Type B pancreatic cell (in vitro differentiated cells): ENCODE measurements at regions not wholly inside any gene's neighbourhood (a gene's known extent, or its start where the extent isn't known, plus 50 kb on each side); places are given as distances from the start of the nearest gene placed in this dataset.

Source experiments
- DNase-seq: peaks from one replicate; pipeline ENCODE4 v3.0.0; 2021; ENCODE audit warnings: mixed read lengths; ENCODE audit not compliant: unreplicated experiment; ENCODE audit errors: extremely low spot score
- H3K27ac Mint-ChIP-seq: 2 replicates; pipeline ENCODE4 v1.8.0; 2021; ENCODE audit warnings: mild to moderate bottlenecking, mixed read lengths
- H3K27me3 Mint-ChIP-seq: 2 replicates; pipeline ENCODE4 v1.8.0; 2021; ENCODE audit warnings: mixed read lengths
- H3K36me3 Mint-ChIP-seq: 2 replicates; pipeline ENCODE4 v1.8.0; 2021; ENCODE audit warnings: mixed read lengths
- H3K4me1 Mint-ChIP-seq: one replicate; pipeline ENCODE4 v1.8.0; 2021; ENCODE audit warnings: mixed read lengths; ENCODE audit not compliant: unreplicated experiment
- H3K4me3 Mint-ChIP-seq: 2 replicates; pipeline ENCODE4 v1.8.0; 2021; ENCODE audit warnings: mild to moderate bottlenecking, mixed read lengths
- H3K9me3 Mint-ChIP-seq: 2 replicates; pipeline ENCODE4 v1.8.0; 2021; ENCODE audit warnings: mixed read lengths
- TF ChIP-seq, protein P1 (sequence below): fragments of 200-600 bp; sonication (generic); conservative IDR thresholded peaks from 2 replicates; pipeline ENCODE4 v1.5.0; 2021; ENCODE audit warnings: antibody characterized with exemption, mild to moderate bottlenecking

DNA sequence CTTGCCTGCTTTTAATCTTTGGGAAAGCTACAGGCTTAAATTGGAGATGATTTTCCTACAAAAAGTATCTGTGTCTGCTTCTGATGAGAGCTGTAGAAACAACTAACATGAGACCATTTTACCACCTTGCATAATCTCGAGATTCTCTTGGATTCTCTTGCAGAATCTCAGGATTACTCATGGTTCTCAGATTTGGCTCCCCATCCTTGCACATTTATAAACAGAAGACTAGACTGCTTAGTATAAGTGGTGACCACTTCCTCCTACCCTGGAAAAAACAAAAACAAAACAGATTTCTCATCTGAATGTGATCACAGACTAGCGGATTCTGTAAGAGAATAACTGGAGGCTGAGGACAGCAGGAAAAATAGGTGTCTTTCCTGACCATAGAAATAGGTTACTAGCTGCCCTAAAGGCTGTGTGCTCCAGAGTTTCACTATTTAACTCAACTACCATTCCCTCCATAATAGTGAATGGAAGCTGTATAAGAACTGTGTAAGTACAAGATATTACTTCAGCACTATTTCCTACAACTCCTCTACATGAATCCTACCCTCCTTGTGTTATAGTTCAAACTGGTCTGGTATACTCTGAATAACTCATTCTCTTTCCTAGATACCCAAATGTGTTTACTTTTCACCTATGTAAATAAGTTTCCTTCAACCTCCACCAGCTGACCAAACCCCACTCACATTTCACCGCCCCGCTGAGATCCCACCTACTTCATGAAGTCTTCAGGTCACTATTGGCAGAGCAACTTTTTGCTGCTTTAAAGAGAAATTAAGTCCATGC is 122.2 kb upstream of the C2CD4B start:
- peaks cover 5% of the 10 kb centered on the region for H3K4me1 Mint-ChIP-seq
- peaks cover 3% of the 10 kb centered on the region for H3K27me3 Mint-ChIP-seq
- H3K9me3 Mint-ChIP-seq: no peaks in the 10 kb centered on the region
- no peak overlapping the region for H3K4me3 Mint-ChIP-seq
- TF ChIP-seq, protein P1, sequence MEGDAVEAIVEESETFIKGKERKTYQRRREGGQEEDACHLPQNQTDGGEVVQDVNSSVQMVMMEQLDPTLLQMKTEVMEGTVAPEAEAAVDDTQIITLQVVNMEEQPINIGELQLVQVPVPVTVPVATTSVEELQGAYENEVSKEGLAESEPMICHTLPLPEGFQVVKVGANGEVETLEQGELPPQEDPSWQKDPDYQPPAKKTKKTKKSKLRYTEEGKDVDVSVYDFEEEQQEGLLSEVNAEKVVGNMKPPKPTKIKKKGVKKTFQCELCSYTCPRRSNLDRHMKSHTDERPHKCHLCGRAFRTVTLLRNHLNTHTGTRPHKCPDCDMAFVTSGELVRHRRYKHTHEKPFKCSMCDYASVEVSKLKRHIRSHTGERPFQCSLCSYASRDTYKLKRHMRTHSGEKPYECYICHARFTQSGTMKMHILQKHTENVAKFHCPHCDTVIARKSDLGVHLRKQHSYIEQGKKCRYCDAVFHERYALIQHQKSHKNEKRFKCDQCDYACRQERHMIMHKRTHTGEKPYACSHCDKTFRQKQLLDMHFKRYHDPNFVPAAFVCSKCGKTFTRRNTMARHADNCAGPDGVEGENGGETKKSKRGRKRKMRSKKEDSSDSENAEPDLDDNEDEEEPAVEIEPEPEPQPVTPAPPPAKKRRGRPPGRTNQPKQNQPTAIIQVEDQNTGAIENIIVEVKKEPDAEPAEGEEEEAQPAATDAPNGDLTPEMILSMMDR: no peak
- no peak overlapping the region for H3K27ac Mint-ChIP-seq
- no peak for DNase-seq
- no peaks in the 10 kb centered on the region for H3K36me3 Mint-ChIP-seq

DNA sequence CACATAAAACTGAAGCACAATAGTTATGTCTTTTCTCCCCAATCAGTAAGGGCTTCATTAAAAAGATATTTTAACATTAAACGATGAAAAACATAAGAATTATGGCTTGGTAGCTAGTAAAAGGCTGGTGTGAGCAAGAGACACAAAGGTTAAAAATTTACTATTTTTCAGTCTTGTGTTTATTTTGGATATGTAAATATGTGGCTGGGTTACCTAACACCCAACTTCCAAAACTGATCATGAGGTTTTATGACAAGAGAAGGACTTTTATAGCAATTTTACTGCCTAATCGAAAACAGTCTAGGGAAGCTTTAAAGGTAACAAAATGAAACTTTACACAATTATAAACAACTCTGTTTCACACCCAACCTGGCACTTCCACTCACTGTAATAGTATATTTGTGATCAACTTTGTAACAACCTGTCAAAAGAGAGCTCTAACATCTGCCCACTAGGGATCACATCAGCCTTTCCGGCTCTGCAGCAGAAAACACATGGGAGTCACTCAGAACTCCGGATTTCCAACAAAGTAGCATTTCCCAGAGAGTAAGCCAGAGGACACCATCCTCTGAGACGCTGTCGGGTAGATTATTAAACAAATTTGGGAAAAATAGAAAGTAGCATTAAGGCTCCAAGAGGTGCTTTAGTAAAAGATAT is 123.4 kb upstream of the C2CD4B start:
- no peaks in the 10 kb centered on the region for H3K36me3 Mint-ChIP-seq
- H3K27me3 Mint-ChIP-seq: peaks cover 3% of the 10 kb centered on the region
- H3K9me3 Mint-ChIP-seq: no peaks in the 10 kb centered on the region
- no peak for DNase-seq
- TF ChIP-seq, protein P1: no peak
- H3K4me3 Mint-ChIP-seq: no peak overlapping the region
- H3K4me1 Mint-ChIP-seq: peaks cover 5% of the 10 kb centered on the region
- no peak overlapping the region for H3K27ac Mint-ChIP-seq

- Mint-ChIP-seq H3K9me3 (peaks cover 5% of the 10 kb centered on the region), H3K4me1 (peaks cover 13% of the 10 kb centered on the region), H3K27me3 (peaks cover under 1% of the 10 kb centered on the region), H3K36me3 (no peaks in the 10 kb centered on the region), H3K27ac (no peak overlapping the region), H3K4me3 (no peak overlapping the region)
- DNase-seq: no peak
- TF ChIP-seq, protein P1: no peak
Observed at GRCh38 chr15:62291262-62291661, 126.2 kb upstream of the C2CD4B start.

DNA sequence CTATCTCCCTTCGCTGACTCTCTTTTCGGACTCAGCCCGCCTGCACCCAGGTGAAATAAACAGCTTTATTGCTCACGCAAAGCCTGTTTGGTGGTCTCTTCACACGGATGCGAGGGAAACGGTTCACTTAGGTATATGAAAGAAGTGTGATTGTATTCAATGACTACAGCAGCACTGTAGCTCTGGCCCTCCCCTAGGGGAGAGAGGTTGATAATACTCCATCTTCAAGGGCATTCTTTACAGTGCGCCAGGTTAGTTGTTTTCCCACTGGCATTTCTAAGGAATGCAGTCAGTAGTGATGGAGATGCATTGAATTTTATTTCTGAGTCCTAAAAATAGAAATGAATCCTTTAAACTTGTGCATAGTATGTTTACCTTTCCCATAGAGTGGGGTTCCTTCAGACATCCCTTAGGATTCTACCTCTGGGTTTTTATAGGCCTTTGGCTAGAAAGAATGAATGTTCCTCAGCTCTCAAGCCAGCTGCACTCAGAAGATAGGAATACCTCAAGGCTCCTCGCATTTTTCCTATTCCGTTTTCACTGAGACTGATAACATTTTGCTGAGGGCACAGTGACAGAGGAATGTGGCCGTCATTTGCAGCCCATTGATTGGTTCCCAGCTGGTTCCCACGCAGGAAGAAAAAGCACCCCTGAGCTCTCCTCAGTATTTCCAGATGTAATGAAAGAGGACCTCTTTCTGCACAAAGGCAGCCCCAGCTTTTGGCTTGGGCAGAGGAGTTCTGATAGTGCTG is 131.8 kb upstream of the C2CD4B start:
- no peaks in the 10 kb centered on the region for H3K36me3 Mint-ChIP-seq
- no peak for DNase-seq
- no peaks in the 10 kb centered on the region for H3K27me3 Mint-ChIP-seq
- H3K27ac Mint-ChIP-seq: no peak overlapping the region
- H3K4me1 Mint-ChIP-seq: peaks cover 12% of the 10 kb centered on the region
- peaks cover 5% of the 10 kb centered on the region for H3K9me3 Mint-ChIP-seq
- H3K4me3 Mint-ChIP-seq: no peak overlapping the region
- TF ChIP-seq, protein P1: no peak

DNA sequence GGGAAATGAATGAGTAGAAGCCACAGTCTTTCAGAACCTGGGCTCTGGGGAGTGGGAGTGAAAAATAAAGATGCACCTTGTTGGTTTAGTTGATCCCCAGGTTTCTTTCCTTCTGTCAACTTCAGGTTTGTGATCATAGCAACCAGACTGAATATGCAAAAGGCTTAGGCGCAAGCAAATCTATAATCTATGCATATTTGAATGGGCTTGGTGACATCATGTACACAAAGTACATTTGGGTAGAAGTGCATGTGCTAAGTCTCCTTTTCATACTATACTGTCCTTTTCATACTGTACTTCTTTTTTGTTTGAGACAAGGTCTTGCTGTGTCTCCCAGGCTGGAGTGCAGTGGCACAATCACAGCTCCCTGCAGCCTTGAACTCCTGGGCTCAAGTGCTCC is 132.4 kb upstream of the C2CD4B start:
- peaks cover 16% of the 10 kb centered on the region for H3K4me1 Mint-ChIP-seq
- H3K9me3 Mint-ChIP-seq: peaks cover 5% of the 10 kb centered on the region
- TF ChIP-seq, protein P1: no peak
- H3K27me3 Mint-ChIP-seq: no peaks in the 10 kb centered on the region
- H3K36me3 Mint-ChIP-seq: no peaks in the 10 kb centered on the region
- no peak for DNase-seq
- no peak overlapping the region for H3K27ac Mint-ChIP-seq
- no peak overlapping the region for H3K4me3 Mint-ChIP-seq
